Gastrocnemius medialis (tissue), 4 donors: ENCODE measurements at regions not wholly inside any gene's neighbourhood (a gene's known extent, or its start where the extent isn't known, plus 50 kb on each side); places are given as distances from the start of the nearest gene placed in this dataset.

ENCODE experiments used
- CTCF ChIP-seq, 5 experiments: fragments of 450-650 bp in 3 of 5; fragments of 200-600 bp in 2 of 5; sonication (generic) in 2 of 5; IDR thresholded peaks in 4 of 5; conservative IDR thresholded peaks in 1 of 5; 1 replicate in 4 of 5; 2 replicates in 1 of 5; pipeline ENCODE4 v1.5.1; 2016 to 2019; ENCODE audit warnings: antibody characterized with exemption in 5 of 5, mild to moderate bottlenecking in 3 of 5, moderate library complexity in 3 of 5
- POLR2A ChIP-seq, 2 donors: fragments of 450-650 bp; IDR thresholded peaks; one replicate each; pipeline ENCODE4 v1.6.1; 2017; ENCODE audit warnings: antibody characterized with exemption in 2 of 2, mild to moderate bottlenecking in 2 of 2, moderate library complexity in 2 of 2

- TF ChIP-seq POLR2A (IDR thresholded peaks at IDR 0.05) (no peak), CTCF (IDR thresholded peaks at IDR 0.05 in 4 of 5, conservative IDR thresholded peaks at IDR 0.05 in 1 of 5) (no peak)
Measured at GRCh38 chr9:7376213-7376612, 423.4 kb downstream of the DMAC1 start.
